WTC11 (cell line): ENCODE measurements at regions not wholly inside any gene's neighbourhood (a gene's known extent, or its start where the extent isn't known, plus 50 kb on each side); places are given as distances from the start of the nearest gene placed in this dataset.

Experiments
- ATF3 ChIP-seq: sonication (generic); formaldehyde crosslinking; conservative IDR thresholded peaks from 2 replicates; pipeline ENCODE4 v1.8.1; 2022; ENCODE audit warnings: mild to moderate bottlenecking, missing genetic modification reagents
- CTCF ChIP-seq: fragments of 200-600 bp; IDR thresholded peaks from 2 replicates; pipeline ENCODE4 v1.8.0; 2022; ENCODE audit warnings: antibody characterized with exemption
- ESRRA ChIP-seq: sonication (generic); formaldehyde crosslinking; IDR thresholded peaks from 2 replicates; pipeline ENCODE4 v1.8.1; 2022; ENCODE audit warnings: mild to moderate bottlenecking, missing genetic modification reagents, borderline replicate concordance
- ETV6 ChIP-seq: sonication (generic); formaldehyde crosslinking; IDR thresholded peaks from 2 replicates; pipeline ENCODE4 v1.8.1; 2022; ENCODE audit warnings: mild to moderate bottlenecking, missing genetic modification reagents
- GABPB1 ChIP-seq: sonication (generic); formaldehyde crosslinking; IDR thresholded peaks from 2 replicates; pipeline ENCODE4 v1.8.1; 2023; ENCODE audit warnings: mild to moderate bottlenecking, missing genetic modification reagents
- NFATC4 ChIP-seq: fragments of 250-450 bp; sonication (Bioruptor Pico); IDR thresholded peaks from 2 replicates; pipeline ENCODE4 v1.9.0; 2021; ENCODE audit warnings: mild to moderate bottlenecking
- RELA ChIP-seq: sonication (generic); formaldehyde crosslinking; IDR thresholded peaks from 2 replicates; pipeline ENCODE4 v1.8.1; 2022; ENCODE audit warnings: missing genetic modification reagents, mild to moderate bottlenecking, borderline replicate concordance
- USF1 ChIP-seq: sonication (generic); formaldehyde crosslinking; IDR thresholded peaks from 2 replicates; pipeline ENCODE4 v1.8.0; 2022; ENCODE audit warnings: mild to moderate bottlenecking, missing genetic modification reagents
- USF2 ChIP-seq: sonication (generic); formaldehyde crosslinking; IDR thresholded peaks from 2 replicates; pipeline ENCODE4 v1.8.1; 2023; ENCODE audit warnings: mild to moderate bottlenecking, missing genetic modification reagents, moderate library complexity

- TF ChIP-seq GABPB1, result no peak
- no peak for TF ChIP-seq USF2 (CRISPR knock-in tag)
- no peak for TF ChIP-seq ESRRA (CRISPR knock-in tag)
- TF ChIP-seq CTCF, result no peak
- no peak for TF ChIP-seq ATF3
- no peak for TF ChIP-seq ETV6 (CRISPR knock-in tag)
- TF ChIP-seq NFATC4, result no peak
- TF ChIP-seq USF1 (CRISPR knock-in tag), result no peak
- no peak for TF ChIP-seq RELA (CRISPR knock-in tag)
These were observed 67.1 kb upstream of the TOP3B start for GRCh38 chr22:22049684-22050083.
